IMR-90 (cell line): ENCODE measurements at regions not wholly inside any gene's neighbourhood (a gene's known extent, or its start where the extent isn't known, plus 50 kb on each side); places are given as distances from the start of the nearest gene placed in this dataset.

Experiments used
- ATAC-seq: fragments of 200-7000 bp; cut with Tn5 transposase; 2 replicates; pipeline ENCODE4 v1.9.1; 2020; ENCODE audit warnings: low read depth, mild to moderate bottlenecking, moderate library complexity
- BruUV-seq: library from RNA; stranded (reverse); fragments of 400-500 nt; replicated peaks from 2 replicates; lab custom pipeline; 2021; lab: Mats Ljungman, UMichigan
- CTCF ChIA-PET: fragments of 300-600 bp; formaldehyde crosslinking; extraction: SDS; loops from one replicate; lab custom pipeline; 2021; ENCODE audit warnings: antibody characterized with exemption; lab: Yijun Ruan, JAX
- POLR2A ChIA-PET: fragments of 300-600 bp; sonication (Branson Sonifier 250); formaldehyde crosslinking; loops from one replicate; lab custom pipeline; 2022; ENCODE audit warnings: antibody characterized with exemption; ENCODE audit not compliant: unreplicated experiment; lab: Charles Lee
- DNase-seq: peaks from one replicate; pipeline ENCODE4 v3.0.0; 2013
- H2AFZ ChIP-seq: replicated peaks from 2 replicates; pipeline ENCODE3; 2013; ENCODE audit warnings: low read length, mild to moderate bottlenecking; ENCODE audit not compliant: poor library complexity
- H2AK5ac ChIP-seq: 2 replicates; pipeline ENCODE4 v1.6.1; 2013; ENCODE audit warnings: low read depth, low read length, inconsistent platforms
- H2AK9ac ChIP-seq: replicated peaks from 2 replicates; pipeline ENCODE3; 2013; ENCODE audit warnings: mild to moderate bottlenecking, low read depth, low read length, moderate library complexity; ENCODE audit not compliant: poor library complexity
- H2BK120ac ChIP-seq: 2 replicates; pipeline ENCODE4 v1.6.1; 2013; ENCODE audit warnings: low read depth, low read length, inconsistent platforms
- H2BK15ac ChIP-seq: 3 replicates; pipeline ENCODE4 v1.6.1; 2013; ENCODE audit warnings: low read depth, low read length, inconsistent platforms
- H2BK20ac ChIP-seq: 2 replicates; pipeline ENCODE4 v1.6.1; 2013; ENCODE audit warnings: low read depth, mild to moderate bottlenecking, inconsistent platforms, low read length, moderate library complexity
- H2BK5ac ChIP-seq: 2 replicates; pipeline ENCODE4 v1.6.1; 2013; ENCODE audit warnings: mild to moderate bottlenecking, low read depth, low read length, inconsistent platforms; ENCODE audit not compliant: poor library complexity, severe bottlenecking
- H3K14ac ChIP-seq: replicated peaks from 2 replicates; pipeline ENCODE4 v1.6.1; 2013; ENCODE audit warnings: low read depth, low read length, inconsistent platforms
- H3K18ac ChIP-seq: 2 replicates; pipeline ENCODE4 v1.6.1; 2013; ENCODE audit warnings: low read depth, low read length, control low read depth
- H3K23ac ChIP-seq: 2 replicates; pipeline ENCODE4 v1.6.1; 2013; ENCODE audit warnings: low read depth, low read length, inconsistent platforms
- H3K27ac ChIP-seq: 2 replicates; pipeline ENCODE4 v1.5.1; 2013; ENCODE audit warnings: mild to moderate bottlenecking, control low read depth, low read length; ENCODE audit not compliant: insufficient read depth
- H3K27me3 ChIP-seq: 2 replicates; pipeline ENCODE4 v1.6.1; 2013; ENCODE audit warnings: low read length; ENCODE audit not compliant: control insufficient read depth, insufficient read depth
- H3K36me3 ChIP-seq: 2 replicates; pipeline ENCODE4 v1.6.1; 2013; ENCODE audit warnings: low read length, mixed read lengths; ENCODE audit not compliant: control insufficient read depth, insufficient read depth
- H3K4ac ChIP-seq: 2 replicates; pipeline ENCODE4 v1.6.1; 2013; ENCODE audit warnings: low read depth, low read length, inconsistent platforms
- H3K4me1 ChIP-seq: 2 replicates; pipeline ENCODE4 v1.6.1; 2013; ENCODE audit warnings: low read length, mixed read lengths; ENCODE audit not compliant: control insufficient read depth, insufficient read depth
- H3K4me2 ChIP-seq: 2 replicates; pipeline ENCODE4 v1.6.1; 2013; ENCODE audit warnings: low read depth, mild to moderate bottlenecking, control low read depth, low read length, moderate library complexity
- H3K4me3 ChIP-seq: 2 replicates; pipeline ENCODE4 v1.5.1; 2013; ENCODE audit warnings: low read depth, mild to moderate bottlenecking, control low read depth, low read length, moderate library complexity; ENCODE audit not compliant: insufficient read depth
- H3K56ac ChIP-seq: 2 replicates; pipeline ENCODE4 v1.6.1; 2013; ENCODE audit warnings: low read length, inconsistent platforms; ENCODE audit not compliant: insufficient read depth; ENCODE audit errors: extremely low read depth
- H3K79me1 ChIP-seq, 2 experiments: 2 replicates each; pipeline ENCODE4 v1.6.1; 2013; ENCODE audit warnings: low read length in 2 of 2, inconsistent platforms in 1 of 2, low read depth in 1 of 2
- H3K9ac ChIP-seq: 2 replicates; pipeline ENCODE4 v1.6.1; 2013; ENCODE audit warnings: low read depth, low read length, control low read depth
- H3K9me1 ChIP-seq: 2 replicates; pipeline ENCODE4 v1.6.1; 2013; ENCODE audit warnings: low read length, inconsistent platforms; ENCODE audit not compliant: insufficient read depth
- H3K9me3 ChIP-seq: 2 replicates; pipeline ENCODE4 v1.6.1; 2013; ENCODE audit warnings: low read length; ENCODE audit not compliant: control insufficient read depth, insufficient read depth
- H4K20me1 ChIP-seq: 2 replicates; pipeline ENCODE4 v1.6.1; 2013; ENCODE audit warnings: low read length, inconsistent platforms; ENCODE audit not compliant: insufficient read depth
- H4K5ac ChIP-seq: 2 replicates; pipeline ENCODE4 v1.6.1; 2013; ENCODE audit warnings: mild to moderate bottlenecking, low read depth, low read length, control low read depth
- H4K8ac ChIP-seq, 2 experiments: 2 replicates each; pipeline ENCODE4 v1.6.1; 2013; ENCODE audit warnings: low read depth in 2 of 2, low read length in 2 of 2, control low read depth in 1 of 2, inconsistent platforms in 1 of 2
- H4K91ac ChIP-seq: 2 replicates; pipeline ENCODE4 v1.6.1; 2013; ENCODE audit warnings: low read depth, low read length, inconsistent platforms; ENCODE audit not compliant: insufficient read depth
- BHLHE40 ChIP-seq: fragments of 150-350 bp; IDR thresholded peaks from 2 replicates; pipeline ENCODE4 v1.6.1; 2016; ENCODE audit warnings: mild to moderate bottlenecking, low read depth, low read length
- CEBPB ChIP-seq: IDR thresholded peaks from 2 replicates; pipeline ENCODE4 v1.6.1; 2012; ENCODE audit warnings: low read depth, low read length, improper control_type of control experiment
- CHD1 ChIP-seq: IDR thresholded peaks from 2 replicates; pipeline ENCODE4 v1.6.1; 2012; ENCODE audit warnings: low read depth, low read length, improper control_type of control experiment
- CTCF ChIP-seq: conservative IDR thresholded peaks from 2 replicates; pipeline ENCODE4 v1.5.1; 2012; ENCODE audit warnings: mild to moderate bottlenecking, low read depth, low read length, improper control_type of control experiment
- ELK1 ChIP-seq: fragments of 150-350 bp; IDR thresholded peaks from 2 replicates; pipeline ENCODE4 v1.6.1; 2016; ENCODE audit warnings: low read depth, mild to moderate bottlenecking, low read length, moderate library complexity, borderline replicate concordance
- FOS ChIP-seq: fragments of 150-350 bp; IDR thresholded peaks from 2 replicates; pipeline ENCODE4 v1.6.1; 2016; ENCODE audit warnings: low read depth, low read length
- MAFK ChIP-seq: IDR thresholded peaks from 2 replicates; pipeline ENCODE4 v1.6.1; 2012; ENCODE audit warnings: low read depth, low read length, improper control_type of control experiment
- MAZ ChIP-seq: IDR thresholded peaks from 2 replicates; pipeline ENCODE4 v1.6.1; 2012; ENCODE audit warnings: low read depth, mild to moderate bottlenecking, low read length, improper control_type of control experiment, moderate library complexity, borderline replicate concordance
- MXI1 ChIP-seq: IDR thresholded peaks from 2 replicates; pipeline ENCODE4 v1.6.1; 2012; ENCODE audit warnings: low read depth, mild to moderate bottlenecking, low read length, moderate library complexity, borderline replicate concordance
- NFE2L2 ChIP-seq: fragments of 150-350 bp; IDR thresholded peaks from 2 replicates; pipeline ENCODE4 v1.6.1; 2016; ENCODE audit warnings: low read depth, mild to moderate bottlenecking, low read length
- POLR2A ChIP-seq: IDR thresholded peaks from 2 replicates; pipeline ENCODE4 v1.6.1; 2012; ENCODE audit warnings: mild to moderate bottlenecking, low read depth, low read length
- RAD21 ChIP-seq: IDR thresholded peaks from 2 replicates; pipeline ENCODE4 v1.6.1; 2012; ENCODE audit warnings: low read length, improper control_type of control experiment
- RCOR1 ChIP-seq: IDR thresholded peaks from 2 replicates; pipeline ENCODE4 v1.6.1; 2012; ENCODE audit warnings: mild to moderate bottlenecking, low read length, improper control_type of control experiment; ENCODE audit not compliant: insufficient replicate concordance
- RFX5 ChIP-seq: IDR thresholded peaks from 2 replicates; pipeline ENCODE4 v1.8.0; 2012; ENCODE audit warnings: low read depth, mild to moderate bottlenecking, low read length, moderate library complexity
- SMC3 ChIP-seq: fragments of 150-350 bp; IDR thresholded peaks from 2 replicates; pipeline ENCODE4 v1.6.1; 2016; ENCODE audit warnings: low read depth, mild to moderate bottlenecking, antibody characterized with exemption, low read length, moderate library complexity
- USF2 ChIP-seq: fragments of 150-350 bp; IDR thresholded peaks from 2 replicates; pipeline ENCODE4 v1.6.1; 2017; ENCODE audit warnings: mild to moderate bottlenecking, antibody characterized with exemption, low read length, low read depth
- dilution Hi-C: fragments of 300-500 bp; cut with HindIII; formaldehyde crosslinking; loops from one replicate; pipeline ENCODE4 v1.14.3; 2018; ENCODE audit warnings: low sequenced_read_pairs; ENCODE audit not compliant: unreplicated experiment
- in situ Hi-C: fragments of 300-500 bp; cut with MboI; formaldehyde crosslinking; loops from 3 replicates; pipeline ENCODE4 v1.14.3; 2019; ENCODE audit warnings: low sequenced_read_pairs, inconsistent platforms, mixed read lengths
- intact Hi-C: fragments of 100-400 bp; cut with micrococcal nuclease; formaldehyde crosslinking; loops from 2 replicates; pipeline ENCODE4 v1.10.0; 2022

GRCh38 chr1:239008568-239008967, 377.8 kb upstream of the CHRM3 start:
- H2BK20ac ChIP-seq = no peak overlapping the region
- H2AK5ac ChIP-seq = no peak overlapping the region
- H4K8ac ChIP-seq = no peak overlapping the region
- ATAC-seq (no peak), DNase-seq (no peak)
- ChIA-PET CTCF (no interaction called here), POLR2A (no interaction called here)
- H3K27me3 ChIP-seq = no peaks in the 10 kb centered on the region
- no peak overlapping the region for H3K27ac ChIP-seq
- dilution Hi-C loops (no loop called here), intact Hi-C loops (no loop called here), in situ Hi-C loops (no loop called here)
- TF ChIP-seq MAFK = no peak
- TF ChIP-seq SMC3 = no peak
- no peak for TF ChIP-seq BHLHE40
- TF ChIP-seq FOS = no peak
- TF ChIP-seq RFX5 = no peak
- TF ChIP-seq CHD1 = no peak
- TF ChIP-seq USF2 = no peak
- TF ChIP-seq NFE2L2 = no peak
- TF ChIP-seq CTCF = no peak
- no peak for TF ChIP-seq MXI1
- no peak for TF ChIP-seq MAZ
- no peak for TF ChIP-seq POLR2A
- TF ChIP-seq RCOR1 = no peak
- TF ChIP-seq ELK1 = no peak
- TF ChIP-seq CEBPB = no peak
- no peak for TF ChIP-seq RAD21
- no peak overlapping the region for H3K18ac ChIP-seq
- no peak overlapping the region for H3K14ac ChIP-seq
- H3K9me1 ChIP-seq = no peaks in the 10 kb centered on the region
- H3K23ac ChIP-seq = no peak overlapping the region
- no peaks in the 10 kb centered on the region for H4K20me1 ChIP-seq
- no peak overlapping the region for H3K4me3 ChIP-seq
- H2AFZ ChIP-seq = no peak overlapping the region
- H3K9me3 ChIP-seq = 0 out of 2 replicates have a peak, but pooled peaks cover 7% of the 10 kb centered on the region
- no peak overlapping the region for H3K9ac ChIP-seq
- H2AK9ac ChIP-seq = no peak overlapping the region
- H4K91ac ChIP-seq = no peak overlapping the region
- H2BK5ac ChIP-seq = no peak overlapping the region
- H3K4me1 ChIP-seq = no peaks in the 10 kb centered on the region
- no TSS peak for BruUV-seq
- no peak overlapping the region for H4K5ac ChIP-seq
- no peak overlapping the region for H2BK15ac ChIP-seq
- H3K36me3 ChIP-seq = no peaks in the 10 kb centered on the region
- H3K4ac ChIP-seq = no peak overlapping the region
- no peaks in the 10 kb centered on the region for H3K79me1 ChIP-seq
- H3K56ac ChIP-seq = no peak overlapping the region
- H3K4me2 ChIP-seq = no peak overlapping the region
- no peak overlapping the region for H2BK120ac ChIP-seq
